SH-SY5Y (cell line): ENCODE measurements at regions not wholly inside any gene's neighbourhood (a gene's known extent, or its start where the extent isn't known, plus 50 kb on each side); places are given as distances from the start of the nearest gene placed in this dataset.
A peak's percentile ranks its signal among the peaks of the same experiment; 100 is the strongest.

Experiments used
- GATA2 ChIP-seq: IDR thresholded peaks from 2 replicates; pipeline ENCODE4 v1.6.1; 2011; ENCODE audit warnings: mild to moderate bottlenecking, low read depth, low read length
- GATA3 ChIP-seq: IDR thresholded peaks from 2 replicates; pipeline ENCODE4 v1.6.1; 2011; ENCODE audit warnings: low read depth, mild to moderate bottlenecking, low read length, moderate library complexity

GRCh38 chr1:212207822-212208520 lies 77.2 kb upstream of the PPP2R5A start:
- no peak for TF ChIP-seq GATA3
- TF ChIP-seq GATA2: no peak

GRCh38 chr1:212208978-212209644 lies 76.1 kb upstream of the PPP2R5A start:
- TF ChIP-seq GATA2 (no peak), GATA3 (no peak)

GRCh38 chr1:212211371-212211770 lies 73.8 kb upstream of the PPP2R5A start:
- no peak for TF ChIP-seq GATA2
- no peak for TF ChIP-seq GATA3

DNA sequence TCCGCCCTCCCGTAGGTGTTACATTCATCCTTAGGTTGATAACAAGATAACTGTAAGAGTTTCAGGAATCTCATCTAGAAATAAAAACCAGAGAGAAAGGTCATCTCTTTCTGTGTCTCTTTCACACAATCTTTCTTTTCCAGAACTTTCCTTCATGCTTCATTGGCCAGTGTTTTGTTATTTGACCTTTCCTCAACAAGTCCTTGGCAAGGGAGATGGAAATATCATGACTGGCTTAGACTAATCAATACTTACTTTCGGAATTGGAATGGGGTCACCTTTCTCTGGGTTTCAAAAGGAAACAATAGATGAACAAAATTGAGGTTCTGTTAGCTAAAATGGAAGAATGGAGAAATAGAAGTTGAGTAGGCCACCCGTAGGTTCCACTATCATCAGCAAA lies 72.9 kb upstream of the PPP2R5A start:
- no peak for TF ChIP-seq GATA3
- no peak for TF ChIP-seq GATA2

DNA sequence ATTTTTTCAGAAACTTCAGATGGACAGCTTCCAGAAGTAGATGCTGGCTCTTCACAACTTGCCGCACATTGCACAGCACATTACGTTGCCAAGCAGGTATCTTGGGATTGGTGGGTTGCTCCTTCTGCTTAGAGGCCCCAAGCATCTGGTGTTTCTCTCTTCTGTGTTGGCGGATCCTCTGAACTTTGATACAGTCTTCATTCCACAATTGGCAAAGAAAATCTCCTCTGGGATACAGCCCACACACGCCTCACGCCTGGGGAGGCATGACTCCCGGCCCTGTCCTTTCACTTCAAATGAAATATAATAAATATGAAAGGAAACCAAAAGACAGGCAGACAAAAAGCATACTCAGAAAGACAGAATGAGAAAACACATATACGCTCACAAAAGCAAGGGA lies 72.3 kb upstream of the PPP2R5A start:
- TF ChIP-seq GATA2 (no peak), GATA3 (no peak)

GRCh38 chr1:212213784-212214183 lies 71.4 kb upstream of the PPP2R5A start:
- no peak for TF ChIP-seq GATA3
- TF ChIP-seq GATA2: no peak

GRCh38 chr1:212214325-212214724 lies 70.9 kb upstream of the PPP2R5A start:
- TF ChIP-seq GATA2 (no peak), GATA3 (no peak)

DNA sequence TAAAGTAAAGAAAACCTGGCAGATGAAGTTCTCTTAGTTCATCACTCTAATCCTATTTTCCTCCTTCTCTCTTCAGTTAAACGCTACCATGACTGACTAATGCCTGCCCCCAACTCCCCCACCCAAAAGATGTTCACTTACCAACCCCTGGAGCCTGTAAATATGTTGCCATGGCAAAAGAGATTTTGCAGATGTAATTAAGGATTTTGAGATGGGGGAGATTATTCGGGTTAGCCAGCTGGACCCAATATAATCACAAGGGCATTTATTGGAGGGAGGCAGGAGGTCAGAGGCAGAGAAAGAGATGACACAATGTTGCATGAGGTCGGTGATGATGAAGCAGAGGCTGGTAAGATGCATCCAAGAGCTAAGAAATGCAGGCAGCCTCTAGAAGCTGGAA lies 69.3 kb upstream of the PPP2R5A start:
- TF ChIP-seq GATA2 (peak; percentile 93), GATA3 (peak; percentile 73; the same call in 1 of the 2 replicates)

GRCh38 chr1:212217633-212218032 lies 67.6 kb upstream of the PPP2R5A start:
- TF ChIP-seq GATA3 (no peak), GATA2 (no peak)

DNA sequence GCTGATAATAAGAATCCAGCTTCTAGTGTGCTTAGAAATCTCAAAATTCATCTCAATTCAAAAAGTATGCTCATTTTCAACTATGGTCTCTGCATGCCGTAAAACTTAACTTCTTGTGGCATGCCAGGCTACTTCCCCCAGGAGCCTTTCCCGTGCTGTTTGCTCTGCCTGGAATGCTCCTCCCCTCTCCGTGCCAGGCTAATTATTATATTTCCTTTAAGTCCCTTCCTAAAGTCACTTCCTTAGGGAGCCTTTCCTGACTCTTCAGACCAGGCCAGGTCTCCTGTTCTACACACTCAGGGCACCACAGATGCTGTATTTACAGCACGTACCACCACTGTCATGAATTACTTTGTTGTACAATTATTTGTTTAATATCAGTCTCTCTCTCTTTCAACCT lies 67.1 kb upstream of the PPP2R5A start:
- no peak for TF ChIP-seq GATA2
- TF ChIP-seq GATA3: no peak

DNA sequence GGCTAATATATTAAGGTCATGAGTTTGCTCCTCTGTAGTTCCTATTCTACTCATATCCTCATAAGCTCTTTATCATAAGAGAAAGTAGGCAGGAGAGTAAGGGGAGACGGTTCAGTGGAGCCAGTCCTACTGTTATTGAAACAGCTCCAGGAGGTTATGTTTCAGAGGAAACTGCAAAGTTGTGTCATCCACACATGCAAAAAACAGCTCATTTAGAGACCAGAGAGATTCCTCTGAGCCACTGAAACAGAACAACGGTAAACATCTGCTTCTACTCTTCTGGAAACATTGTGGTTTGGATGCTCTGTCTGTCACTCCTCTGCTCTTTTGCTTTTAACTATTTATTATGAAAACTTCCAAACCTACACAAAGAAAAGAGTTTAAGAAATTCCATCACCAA lies 66.3 kb upstream of the PPP2R5A start:
- no peak for TF ChIP-seq GATA3

DNA sequence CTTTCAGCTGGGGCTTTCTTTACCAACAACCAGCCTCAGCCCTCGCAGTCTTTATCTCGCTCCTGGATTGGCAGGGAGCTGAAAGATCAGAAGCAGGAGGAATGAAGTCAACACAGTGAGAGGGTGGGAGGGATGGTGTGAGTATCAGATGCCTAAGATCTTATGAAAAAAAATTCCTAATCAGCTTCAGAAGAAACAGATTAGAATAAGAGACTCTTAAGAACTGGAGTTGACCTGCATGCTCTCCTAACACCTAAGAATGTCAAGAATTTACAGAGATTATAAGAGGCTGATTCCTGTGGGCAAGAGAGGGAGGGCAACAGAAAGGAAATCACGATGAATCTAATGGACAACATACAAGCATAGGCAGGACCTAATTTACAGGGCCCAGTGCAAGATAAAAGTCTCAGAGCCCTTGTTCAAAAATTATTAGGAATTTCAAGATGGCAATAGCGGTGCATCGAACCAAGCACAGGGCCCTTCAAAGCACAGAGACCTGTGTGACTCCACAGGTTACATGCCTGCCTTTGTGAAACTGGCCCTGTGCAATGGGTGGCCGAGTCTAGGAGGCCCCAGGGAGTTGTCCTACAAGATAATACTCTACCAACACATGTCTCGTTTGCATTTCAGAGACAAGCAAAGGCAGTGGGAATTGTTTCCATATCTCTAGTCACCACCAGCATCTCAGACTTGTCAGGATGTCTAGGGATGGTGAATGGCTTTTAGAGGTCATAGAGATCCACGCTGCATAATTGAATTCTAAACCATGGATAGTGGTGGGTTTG lies 65.3 kb upstream of the PPP2R5A start:
- no peak for TF ChIP-seq GATA3
- TF ChIP-seq GATA2: no peak

GRCh38 chr1:212221801-212222200 lies 63.4 kb upstream of the PPP2R5A start:
- TF ChIP-seq GATA3 (no peak), GATA2 (no peak)

GRCh38 chr1:212224102-212224501 lies 61.1 kb upstream of the PPP2R5A start:
- TF ChIP-seq GATA2 (no peak), GATA3 (no peak)

DNA sequence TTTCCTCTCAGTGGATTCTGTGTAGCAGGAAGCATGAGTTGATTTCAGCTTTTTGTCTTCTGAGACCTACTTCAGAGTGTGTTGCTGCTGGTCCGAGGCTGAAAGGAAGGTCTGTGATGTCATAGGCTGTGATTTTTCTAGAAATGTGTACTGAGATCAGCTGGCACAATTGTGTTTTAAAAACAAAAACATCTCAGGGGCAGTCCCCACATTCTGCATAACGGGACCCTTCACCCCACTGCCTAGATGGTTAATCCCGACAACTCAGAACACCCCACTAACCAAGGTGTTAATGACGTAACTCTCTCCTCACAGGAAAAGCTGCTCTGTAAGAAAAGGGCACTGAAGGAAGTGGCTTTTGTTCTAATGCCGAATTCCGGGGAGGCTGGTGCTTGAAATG lies 59.8 kb upstream of the PPP2R5A start:
- TF ChIP-seq GATA2 (no peak), GATA3 (no peak)
